Stimulated activated CD4-positive, alpha-beta T cell treated with anti-CD3 and anti-CD28 coated beads, Interleukin-12 subunit alpha, Interleukin-12 subunit beta, amount 100 ng/mL, for 48 hours (primary cell): ENCODE measurements at regions not wholly inside any gene's neighbourhood (a gene's known extent, or its start where the extent isn't known, plus 50 kb on each side); places are given as distances from the start of the nearest gene placed in this dataset.
"Not testable (repeated sequence)": the region's sequence is repeated elsewhere in the genome, so short reads cannot be mapped to it uniquely, and the experiment has no call there.

Source experiments
- DNase-seq, 3 donors: peaks; one replicate each; pipeline ENCODE4 v3.0.0-alpha.2; 2020; ENCODE audit warnings: low read depth in 2 of 3, low spot score in 1 of 3

- DNase-seq: no peak
Observed at GRCh38 chr16:26386096-26386495, 680.6 kb upstream of the C16orf82 start.

- no peak for DNase-seq
Observed at GRCh38 chr16:26391833-26392232, 674.9 kb upstream of the C16orf82 start.

GRCh38 chr16:26394409-26394808, 672.3 kb upstream of the C16orf82 start:
- no peak for DNase-seq

- no peak for DNase-seq
Observed at GRCh38 chr16:26395700-26396099, 671.0 kb upstream of the C16orf82 start.

- DNase-seq: no peak
Observed at GRCh38 chr16:26396511-26397235, 670.1 kb upstream of the C16orf82 start.

GRCh38 chr16:26413780-26414179, 652.9 kb upstream of the C16orf82 start:
- no peak for DNase-seq

DNA sequence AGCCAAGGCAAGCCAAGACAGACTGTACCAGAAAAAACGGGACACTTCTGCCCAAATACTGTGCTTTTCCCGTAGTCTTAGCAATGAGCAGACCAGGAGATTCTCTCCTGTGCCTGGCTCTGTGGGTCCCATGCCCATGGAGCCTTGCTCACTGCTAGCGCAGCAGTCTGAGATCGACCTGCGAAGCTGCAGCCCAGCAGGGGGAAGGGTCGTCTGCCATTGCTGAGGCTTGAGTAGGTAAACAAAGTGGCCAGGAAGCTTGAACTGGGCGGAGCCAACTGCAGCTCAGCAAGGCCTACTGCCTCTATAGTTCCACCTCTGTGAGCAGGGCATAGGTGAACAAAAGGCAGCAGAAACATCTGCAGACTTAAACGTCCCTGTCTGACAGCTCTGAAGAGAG, 647.3 kb upstream of the C16orf82 start:
- not testable (repeated sequence) for DNase-seq

DNA sequence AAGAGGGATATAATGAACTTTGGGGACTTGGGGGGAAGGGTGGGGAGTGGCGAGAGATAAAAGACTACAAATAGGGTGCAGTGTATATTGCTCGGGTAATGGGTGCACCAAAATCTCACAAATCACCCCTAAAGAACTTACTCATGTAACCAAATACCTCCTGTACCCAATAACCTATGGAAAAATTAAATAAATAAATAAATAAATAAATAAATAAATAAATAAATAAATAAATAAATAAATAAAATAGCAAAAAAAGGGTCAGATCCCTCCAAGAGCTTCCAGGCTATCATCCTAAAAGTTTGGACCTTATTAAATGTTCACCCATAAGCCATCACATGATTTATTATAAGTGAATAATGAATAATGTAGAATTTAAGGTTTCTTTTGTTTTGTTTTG, 636.1 kb upstream of the C16orf82 start:
- DNase-seq: no peak

- DNase-seq: no peak
Observed at GRCh38 chr16:26433807-26434206, 632.9 kb upstream of the C16orf82 start.

- DNase-seq: no peak
Observed at GRCh38 chr16:26441178-26441577, 625.5 kb upstream of the C16orf82 start.

DNA sequence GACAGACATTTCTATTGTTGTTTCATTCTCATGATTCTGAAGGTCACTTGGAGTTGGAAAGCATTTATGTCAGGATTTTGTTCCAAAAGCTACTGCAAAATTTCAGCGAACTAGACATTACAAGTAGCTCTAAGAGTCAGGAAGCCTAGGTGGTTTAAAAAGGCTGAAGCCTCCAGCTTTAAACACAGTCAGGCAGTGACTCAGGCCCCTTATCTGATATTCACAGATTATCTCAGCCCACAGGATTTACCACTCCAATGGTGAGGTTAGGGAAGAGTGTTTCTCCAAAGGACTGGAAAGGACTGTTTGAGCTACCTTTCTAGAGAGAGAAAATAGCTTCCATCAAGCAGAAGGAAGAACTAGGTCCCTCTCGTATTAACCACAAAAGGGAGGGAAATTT, 624.4 kb upstream of the C16orf82 start:
- no peak for DNase-seq

DNA sequence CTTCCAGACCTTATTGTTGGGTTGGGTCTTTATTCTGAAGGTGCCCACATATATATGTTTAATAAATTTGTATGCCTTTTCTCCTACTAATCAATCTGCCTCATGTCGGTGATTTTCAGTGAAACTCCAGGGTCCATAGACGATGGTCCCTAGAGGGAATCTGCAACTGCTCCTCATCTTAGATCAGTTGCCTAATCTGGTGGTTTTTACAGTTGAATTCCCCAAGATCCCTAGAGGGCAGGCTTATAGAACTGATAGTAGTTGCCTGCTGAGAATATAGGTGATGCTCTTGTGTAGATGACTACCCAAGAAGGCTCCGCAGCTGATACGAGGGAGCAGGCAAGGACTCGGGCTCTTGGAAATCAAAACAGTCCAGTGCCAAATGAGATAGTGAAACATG, 619.2 kb upstream of the C16orf82 start:
- DNase-seq: no peak

DNA sequence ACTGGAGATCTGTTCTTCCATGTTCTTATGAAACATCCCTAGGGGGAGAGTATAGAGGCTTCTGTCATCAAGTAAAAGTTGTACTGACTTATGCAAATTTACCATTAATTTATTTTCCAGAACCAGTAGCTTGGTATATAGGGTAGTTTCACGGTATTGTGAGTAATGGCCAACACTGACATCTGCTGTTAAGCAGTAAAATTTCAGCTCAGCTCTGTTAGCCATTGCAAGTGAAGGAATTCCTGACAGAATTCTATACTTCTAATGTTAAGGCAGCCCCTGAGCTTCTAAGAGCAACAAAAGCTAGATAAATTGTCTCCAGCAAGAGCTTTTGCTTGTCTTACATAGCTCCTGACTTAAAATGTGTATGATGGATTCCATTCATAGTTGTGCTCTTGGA, 613.5 kb upstream of the C16orf82 start:
- no peak for DNase-seq

DNA sequence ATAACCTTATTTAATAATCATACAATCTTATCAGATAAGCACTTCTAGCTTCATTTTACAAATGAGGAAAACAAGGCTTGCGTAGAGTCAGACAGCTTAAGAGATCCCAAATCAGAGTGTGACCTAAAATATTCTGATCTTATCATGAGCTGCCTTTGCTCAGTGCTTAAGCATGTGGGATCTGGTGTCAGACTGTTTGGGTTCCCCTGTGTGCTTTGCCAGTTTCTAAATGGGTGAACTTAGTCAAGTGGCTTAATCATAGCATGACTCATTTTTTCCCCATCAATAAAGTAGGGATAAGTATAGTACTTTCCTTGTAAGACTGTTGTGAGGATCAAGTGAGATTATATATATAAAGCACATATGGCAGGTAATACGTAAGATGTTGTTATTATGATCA, 612.6 kb upstream of the C16orf82 start:
- no peak for DNase-seq

DNA sequence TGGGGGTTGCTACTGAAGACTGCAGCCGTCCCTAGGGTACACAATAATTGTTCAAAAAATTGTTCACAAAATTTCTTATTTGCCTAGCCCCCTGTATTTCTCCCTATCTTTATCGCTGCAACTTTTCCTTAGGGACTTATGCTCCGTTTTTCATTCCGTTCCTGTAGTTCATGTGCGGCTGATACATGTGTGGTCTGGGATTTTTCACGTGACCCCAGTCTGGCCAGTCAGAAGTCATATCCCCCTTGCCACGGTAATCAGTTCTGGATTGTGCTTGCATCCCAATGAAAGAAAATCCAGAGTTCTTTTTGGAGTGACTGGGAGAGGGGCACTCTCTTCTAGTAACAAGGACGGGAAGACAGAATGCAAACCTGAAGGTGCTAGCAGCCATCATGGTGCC, 610.7 kb upstream of the C16orf82 start:
- DNase-seq: no peak

GRCh38 chr16:26457095-26457494, 609.6 kb upstream of the C16orf82 start:
- no peak for DNase-seq

- no peak for DNase-seq
Observed at GRCh38 chr16:26457882-26458281, 608.8 kb upstream of the C16orf82 start.

GRCh38 chr16:26464576-26465266, 602.0 kb upstream of the C16orf82 start:
- DNase-seq: no peak

- not testable (repeated sequence) for DNase-seq
Observed at GRCh38 chr16:26474405-26474804, 592.3 kb upstream of the C16orf82 start.

DNA sequence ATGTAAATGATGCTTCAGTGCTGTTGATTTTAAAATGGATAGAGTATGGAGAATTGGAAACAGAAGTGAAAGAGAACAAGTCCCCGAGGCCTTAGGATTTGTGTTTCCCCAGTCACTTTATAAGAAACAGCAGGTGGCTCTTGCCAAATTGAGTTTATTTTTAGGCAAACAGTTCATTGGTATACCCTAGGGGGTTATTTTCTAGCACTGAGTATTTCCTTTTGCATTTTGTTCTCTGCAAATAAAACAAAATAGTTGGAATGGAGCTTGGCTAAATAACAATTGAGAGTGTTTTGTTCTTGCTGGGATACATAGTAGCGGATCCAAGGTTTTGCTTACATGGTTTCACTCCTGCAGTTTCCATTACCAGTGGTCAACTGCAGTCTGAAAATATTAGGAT, 591.1 kb upstream of the C16orf82 start:
- no peak for DNase-seq

DNA sequence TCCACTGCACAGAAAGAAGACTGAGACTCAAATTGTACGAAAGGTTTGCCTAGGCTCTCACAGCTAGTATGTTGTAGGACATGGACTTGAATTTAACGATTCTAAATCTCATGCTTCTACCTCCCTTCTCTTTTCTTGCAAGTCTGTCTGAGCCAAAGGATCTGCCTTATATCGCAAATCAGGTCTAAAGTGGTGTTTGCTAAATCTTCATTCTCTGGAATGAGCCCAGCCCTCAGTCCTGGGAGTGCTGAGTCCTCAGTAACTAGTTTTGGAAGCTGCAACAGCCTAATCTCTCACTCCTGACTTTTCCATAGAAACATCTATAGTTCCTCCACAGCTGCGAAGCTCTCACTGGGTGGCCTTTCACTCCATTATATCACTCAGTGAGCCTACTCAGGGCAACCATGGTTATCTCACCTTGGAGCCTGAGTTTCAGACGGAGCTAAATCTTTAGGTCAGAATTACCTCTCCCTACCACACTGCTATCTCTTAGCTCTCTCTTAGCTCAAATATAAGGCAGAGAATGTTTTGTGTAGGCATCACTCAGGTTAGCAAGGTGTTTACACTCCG, 575.5 kb upstream of the C16orf82 start:
- DNase-seq: no peak

- DNase-seq: no peak
Observed at GRCh38 chr16:26491962-26492361, 574.8 kb upstream of the C16orf82 start.

GRCh38 chr16:26493751-26494150, 573.0 kb upstream of the C16orf82 start:
- DNase-seq: no peak
